ENCODE measurements at regions not wholly inside any gene's neighbourhood (a gene's known extent, or its start where the extent isn't known, plus 50 kb on each side); places are given as distances from the start of the nearest gene placed in this dataset.
A peak's percentile ranks its signal among the peaks of the same experiment; 100 is the strongest.
"Not testable (repeated sequence)": the region's sequence is repeated elsewhere in the genome, so short reads cannot be mapped to it uniquely, and the experiment has no call there.

DNA sequence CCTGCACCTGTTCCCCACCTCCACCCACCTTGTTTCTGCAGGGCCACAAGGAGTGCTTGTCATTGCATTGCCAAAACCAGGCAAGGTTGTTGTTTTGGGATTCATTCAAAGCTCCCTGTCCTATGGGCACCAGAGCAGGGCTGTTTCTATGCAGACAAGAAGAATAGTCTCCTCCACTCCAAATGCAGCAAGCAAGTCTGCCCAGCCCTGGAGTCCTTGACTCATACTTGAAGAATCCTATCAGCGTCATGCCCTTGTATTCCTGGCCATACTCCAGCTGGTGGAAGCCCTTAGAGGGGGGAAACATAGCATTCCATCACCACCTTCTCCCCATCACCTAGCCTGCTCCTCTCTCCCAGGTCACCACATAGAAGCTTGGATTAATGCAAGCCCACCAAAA is 145.3 kb upstream of the ECI2 start:
- DNase-seq (ENCODE audit: low spot score) (no peak), ATAC-seq (no peak)

DNA sequence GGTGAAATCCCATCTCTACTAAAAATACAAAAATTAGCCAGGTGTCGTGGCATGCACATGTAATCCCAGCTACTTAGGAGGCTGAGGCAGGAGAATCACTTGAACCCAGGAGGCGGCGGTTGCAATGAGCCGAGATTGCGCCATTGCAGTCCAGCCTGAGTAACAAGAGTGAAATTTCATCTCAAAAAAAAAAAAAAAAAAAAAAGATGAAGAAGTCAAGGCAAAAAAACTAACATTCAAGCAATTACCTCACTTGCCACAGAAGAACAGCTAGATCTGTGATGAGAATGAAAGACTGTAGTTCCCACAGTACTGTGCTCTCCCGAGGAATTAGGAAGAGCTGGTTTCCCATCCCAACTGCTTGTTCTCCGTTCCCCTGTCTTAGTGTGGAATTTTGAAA is 144.7 kb upstream of the ECI2 start:
- ATAC-seq, result no peak

DNA sequence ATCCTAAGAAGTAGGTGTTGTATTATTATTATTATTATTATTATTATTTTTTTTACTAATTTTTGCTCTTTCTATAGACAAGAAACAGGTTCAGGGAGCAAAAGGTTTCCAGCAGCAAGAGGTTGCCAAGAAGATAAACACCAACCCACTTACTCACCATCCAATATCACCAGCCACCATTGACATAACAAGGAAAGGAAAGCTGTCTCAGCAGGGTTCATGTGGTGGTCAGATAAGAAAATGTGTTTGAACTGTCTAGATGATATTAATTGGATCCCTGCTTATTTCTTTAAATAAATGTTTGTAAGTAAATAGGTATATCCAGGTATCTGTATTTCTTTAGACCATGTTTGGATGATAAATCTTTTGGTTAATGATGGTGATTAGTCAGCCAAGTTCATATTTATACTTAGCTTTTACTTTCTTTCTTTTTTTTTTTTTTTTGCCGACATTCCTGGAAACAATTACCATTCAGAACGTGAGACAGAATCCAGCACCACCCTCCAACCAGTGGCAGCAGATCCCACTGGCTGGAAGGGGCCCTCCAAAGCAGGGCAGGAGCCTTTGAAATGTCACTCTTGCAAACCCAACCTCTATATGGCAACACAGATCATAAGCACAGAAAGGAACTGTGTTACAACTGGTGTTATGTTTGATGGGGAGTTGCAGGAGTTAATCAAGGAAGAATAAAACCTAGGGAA is 139.2 kb upstream of the ECI2 start:
- DNase-seq (ENCODE audit: low spot score), result no peak

More for the DNA sequence above, 144.7 kb upstream of the ECI2 start:
- DNase-seq (ENCODE audit: low spot score), result no peak

DNA sequence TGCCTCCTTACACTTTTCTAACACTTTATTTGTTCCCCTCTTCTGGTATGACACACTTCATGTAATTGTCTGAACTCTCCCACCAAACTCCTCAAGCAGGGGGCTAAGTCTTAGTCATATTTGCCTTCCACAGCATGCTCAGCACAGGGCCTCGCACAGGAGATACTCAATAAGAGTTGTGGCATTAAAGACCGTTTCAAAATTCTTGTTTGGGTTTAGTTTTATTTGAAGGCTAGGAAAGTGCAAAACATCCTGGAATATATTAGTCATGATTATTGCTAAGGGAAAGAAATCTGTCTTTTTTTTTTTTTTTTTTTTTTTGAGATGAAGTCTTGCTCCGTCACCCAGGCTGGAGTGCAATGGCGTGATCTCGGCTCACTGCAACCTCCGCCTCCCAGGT is 137.6 kb upstream of the ECI2 start:
- no peak for DNase-seq (ENCODE audit: low spot score)
- ATAC-seq, result no peak

More for the DNA sequence above, 139.2 kb upstream of the ECI2 start:
- no peak for ATAC-seq

DNA sequence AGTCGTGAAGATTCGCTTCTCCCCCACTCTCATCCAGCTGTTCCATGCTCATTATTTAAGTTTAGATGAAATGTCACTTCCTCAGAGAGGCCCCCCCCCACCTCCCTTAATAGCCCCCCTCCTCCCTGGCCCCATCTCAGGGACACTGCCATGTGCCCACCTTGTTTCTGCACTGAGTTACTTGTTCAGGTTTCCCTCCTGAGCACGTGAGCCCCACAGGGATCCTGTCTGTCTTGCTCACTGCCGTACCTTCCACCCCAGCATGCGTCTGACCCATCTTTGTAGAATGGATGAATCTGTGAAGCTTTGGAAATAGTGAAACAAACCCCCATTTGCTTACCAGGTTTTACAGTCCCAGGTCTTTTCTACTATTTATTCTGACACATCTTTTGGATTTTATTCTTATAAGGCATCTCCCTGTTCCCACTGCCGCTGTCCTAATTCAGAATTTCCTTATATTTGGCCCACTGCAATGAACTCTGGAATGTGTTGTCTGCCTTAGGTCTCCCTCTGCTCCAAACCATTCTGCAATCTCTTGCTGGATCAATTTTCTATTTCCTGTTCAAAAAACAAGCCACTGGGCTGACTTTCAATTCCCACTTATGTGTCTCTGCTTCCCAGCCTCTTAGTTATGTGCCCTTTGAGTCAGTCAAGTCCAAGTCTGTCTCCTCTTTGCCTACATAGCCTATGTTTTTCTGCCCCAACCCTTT is 136.5 kb upstream of the ECI2 start:
- DNase-seq (ENCODE audit: low spot score), result no peak
- ATAC-seq, result no peak

DNA sequence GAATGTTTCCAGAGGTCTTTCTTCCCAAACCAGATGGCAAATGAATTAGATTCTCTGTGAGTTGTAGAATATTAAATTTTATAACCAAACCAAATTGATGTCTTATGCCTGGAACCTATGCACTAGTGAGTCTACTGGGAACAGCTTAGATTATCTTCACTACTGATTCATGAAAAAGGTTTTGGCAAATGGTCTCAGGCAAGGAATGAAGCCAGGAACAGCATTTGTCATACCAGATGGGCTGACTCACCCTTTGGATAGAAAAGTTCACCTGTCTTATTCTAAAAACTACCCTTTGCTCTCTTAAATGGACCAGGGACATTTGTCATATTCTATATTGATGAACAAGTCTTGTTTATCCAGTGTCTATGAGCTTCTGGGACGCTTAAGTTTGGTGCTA is 135.4 kb upstream of the ECI2 start:
- no peak for ATAC-seq

DNA sequence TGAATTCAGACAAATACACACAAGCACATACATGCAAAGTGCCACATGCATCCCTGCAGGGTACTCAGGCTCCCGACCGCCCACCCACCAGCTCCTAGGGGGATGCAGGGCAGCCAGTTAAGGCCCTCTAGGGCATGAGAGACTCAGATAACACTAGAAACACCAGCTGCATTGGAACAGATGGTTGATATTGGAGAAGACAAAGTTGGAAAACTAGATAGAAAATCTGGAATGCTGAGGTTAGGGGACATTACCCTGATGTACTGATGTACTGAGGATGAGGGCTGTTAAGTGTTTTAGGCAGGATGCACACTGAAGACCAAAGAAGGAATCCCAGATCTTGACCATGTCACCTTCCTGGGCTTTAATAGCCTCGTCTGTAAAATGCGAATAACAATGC is 134.6 kb upstream of the ECI2 start:
- ATAC-seq (no peak), DNase-seq (ENCODE audit: low spot score) (no peak)

More for the DNA sequence above, 135.4 kb upstream of the ECI2 start:
- DNase-seq (ENCODE audit: low spot score), result no peak

DNA sequence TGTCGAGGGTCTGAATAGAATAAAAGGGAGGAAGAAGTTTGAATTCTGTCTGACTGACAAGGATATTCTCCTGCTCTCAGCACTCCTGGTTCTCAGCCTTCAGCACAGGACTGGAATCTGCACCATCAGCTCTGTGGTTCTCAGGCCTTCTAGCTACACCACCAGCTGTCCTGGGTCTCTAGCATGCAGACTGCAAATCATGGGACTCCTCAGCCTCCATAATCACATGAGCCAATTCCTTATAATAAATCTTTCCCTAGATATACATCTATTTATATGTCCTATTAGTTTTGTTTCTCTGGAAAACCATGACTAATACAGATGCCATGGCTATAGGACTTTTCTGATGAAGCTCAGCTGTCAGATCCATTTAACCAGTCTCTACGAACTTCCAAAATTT is 132.8 kb upstream of the ECI2 start:
- no peak for ATAC-seq

DNA sequence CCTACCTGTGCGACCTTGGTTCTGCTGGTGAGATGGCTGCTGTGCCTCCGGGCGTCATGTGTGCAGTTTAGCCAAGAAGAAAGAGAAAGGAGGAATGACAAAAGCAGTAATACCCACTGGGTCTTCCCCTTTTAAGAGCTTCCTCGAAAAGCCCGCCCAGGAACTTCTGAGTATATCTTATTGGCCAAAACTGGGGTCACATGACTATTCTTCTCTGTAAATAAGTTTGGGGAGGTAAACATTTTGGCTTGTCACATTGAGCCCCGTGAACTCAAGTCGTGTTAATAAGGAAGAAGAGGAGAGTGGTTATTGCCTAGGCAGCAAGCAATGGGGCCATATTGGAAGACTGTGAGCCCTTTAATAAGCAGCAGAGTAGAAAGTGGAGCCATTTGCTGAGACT is 130.4 kb upstream of the ECI2 start:
- ATAC-seq (no peak), DNase-seq (ENCODE audit: low spot score) (no peak)

More for the DNA sequence above, 132.8 kb upstream of the ECI2 start:
- DNase-seq (ENCODE audit: low spot score), result no peak

DNA sequence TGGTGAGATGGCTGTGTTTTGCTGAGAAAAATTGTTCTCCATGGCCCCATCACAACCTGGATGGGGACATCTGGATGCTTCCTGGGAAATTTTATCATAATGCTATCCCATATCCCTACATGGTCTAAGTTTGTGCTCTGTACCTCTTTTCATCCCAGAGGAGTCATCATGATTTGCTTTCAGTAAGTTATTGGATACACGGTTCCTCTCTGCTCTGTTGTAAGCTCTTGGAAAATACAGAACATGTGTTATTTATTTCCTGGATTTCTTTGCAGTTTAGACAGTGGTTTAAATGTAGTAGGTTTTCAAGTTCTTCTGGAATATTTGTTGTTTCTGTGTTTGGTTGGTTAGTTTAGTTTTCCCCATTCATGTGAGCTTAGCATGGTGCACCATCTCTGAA is 129.2 kb upstream of the ECI2 start:
- ATAC-seq, result no peak
- no peak for DNase-seq (ENCODE audit: low spot score)

DNA sequence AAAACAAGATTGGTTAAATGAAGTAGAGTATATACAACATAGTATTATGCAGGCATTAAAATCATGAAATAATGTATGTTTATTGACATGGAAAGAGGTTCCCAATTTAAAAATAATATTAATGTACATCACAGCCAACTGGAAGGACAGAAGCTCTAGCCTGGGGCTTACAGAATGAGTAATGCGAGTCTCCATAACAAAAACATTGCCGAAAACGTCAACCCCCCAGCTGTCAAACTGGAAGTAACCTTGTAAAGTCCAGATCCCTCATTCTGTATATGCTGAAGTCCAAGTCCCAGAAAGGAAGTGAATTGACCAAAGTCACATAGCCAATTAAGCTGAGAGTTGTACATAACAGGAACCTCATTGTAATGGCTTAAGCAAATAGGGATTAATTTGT is 128.7 kb upstream of the ECI2 start:
- DNase-seq (ENCODE audit: low spot score) (no peak), ATAC-seq (no peak)

DNA sequence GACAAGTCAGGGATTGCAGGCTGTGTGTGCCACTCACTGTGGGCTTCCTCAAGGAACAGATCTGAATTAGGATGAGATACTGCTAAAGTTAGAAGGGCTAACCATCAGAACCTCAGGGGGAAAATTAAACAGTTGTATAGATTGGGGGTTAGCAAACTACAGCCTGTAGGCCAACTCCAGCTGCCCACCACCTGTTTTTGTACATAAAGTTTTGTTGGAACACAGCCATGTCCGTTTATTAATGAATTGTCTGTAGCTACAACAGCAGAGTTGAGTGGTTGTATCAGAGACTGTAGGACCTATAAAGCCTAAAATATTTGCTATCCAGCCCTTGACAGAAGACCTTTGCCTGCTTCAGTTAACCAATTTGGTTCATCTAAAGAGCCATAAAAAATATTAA is 127.2 kb upstream of the ECI2 start:
- ATAC-seq (no peak), DNase-seq (ENCODE audit: low spot score) (no peak)

DNA sequence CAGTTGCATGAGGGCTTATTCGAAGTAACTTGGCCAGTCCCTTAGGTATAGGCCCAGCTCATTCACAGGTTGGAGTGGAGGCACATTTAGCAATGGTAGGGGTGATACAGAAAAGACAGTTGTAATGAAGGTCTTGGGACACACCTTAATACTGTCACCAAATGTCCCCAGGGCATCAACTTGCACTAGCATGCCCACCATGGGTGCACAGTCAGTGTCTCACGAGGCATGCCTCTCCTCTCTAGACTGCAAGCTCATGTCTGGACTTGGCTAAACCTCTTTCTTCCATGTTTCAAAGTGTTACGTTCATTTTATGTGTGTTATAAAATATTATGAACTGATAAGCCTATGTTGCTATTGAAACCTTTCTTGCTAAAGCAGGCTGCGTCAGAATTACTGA is 124.0 kb upstream of the ECI2 start:
- no peak for ATAC-seq
- no peak for DNase-seq (ENCODE audit: low spot score)

DNA sequence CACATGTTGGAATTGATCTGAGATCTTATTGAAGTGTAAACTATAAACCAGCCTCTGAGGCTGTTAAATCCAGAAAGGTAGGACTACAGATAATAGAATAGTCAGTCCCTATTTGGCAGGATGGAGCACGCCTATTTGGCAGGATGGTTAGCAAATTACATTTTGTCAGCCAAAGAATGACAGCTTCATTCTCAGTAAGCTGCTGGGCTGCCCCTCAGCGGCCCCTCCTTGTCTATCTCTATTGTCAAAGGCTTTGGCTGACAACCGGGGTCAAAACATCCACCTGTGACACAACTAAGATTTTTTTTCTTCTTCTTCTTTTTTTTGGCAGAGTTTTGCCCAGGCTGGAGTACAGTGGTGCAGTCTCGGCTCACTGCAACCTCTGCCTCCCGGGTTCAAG is 123.4 kb upstream of the ECI2 start:
- no peak for ATAC-seq
- no peak for DNase-seq (ENCODE audit: low spot score)

DNA sequence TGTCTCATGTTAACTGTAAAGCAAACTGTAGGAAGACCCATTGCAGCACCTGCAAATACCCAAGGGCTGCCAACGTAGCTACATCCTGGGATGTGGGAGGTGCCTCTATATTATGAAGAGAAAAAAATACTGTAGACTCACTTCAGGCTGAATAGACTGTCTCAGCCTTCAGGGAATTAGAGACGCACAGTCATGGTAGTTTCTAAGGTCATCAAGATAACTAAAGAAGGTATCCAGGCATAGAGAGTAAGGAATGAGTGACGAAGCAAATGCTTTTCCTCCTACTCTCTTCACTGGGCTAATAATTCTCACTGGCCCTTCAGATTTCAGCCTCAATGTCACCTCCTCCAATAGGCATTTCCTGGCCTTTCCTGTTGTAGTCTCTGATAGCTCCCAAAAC is 121.6 kb upstream of the ECI2 start:
- no peak for ATAC-seq

DNA sequence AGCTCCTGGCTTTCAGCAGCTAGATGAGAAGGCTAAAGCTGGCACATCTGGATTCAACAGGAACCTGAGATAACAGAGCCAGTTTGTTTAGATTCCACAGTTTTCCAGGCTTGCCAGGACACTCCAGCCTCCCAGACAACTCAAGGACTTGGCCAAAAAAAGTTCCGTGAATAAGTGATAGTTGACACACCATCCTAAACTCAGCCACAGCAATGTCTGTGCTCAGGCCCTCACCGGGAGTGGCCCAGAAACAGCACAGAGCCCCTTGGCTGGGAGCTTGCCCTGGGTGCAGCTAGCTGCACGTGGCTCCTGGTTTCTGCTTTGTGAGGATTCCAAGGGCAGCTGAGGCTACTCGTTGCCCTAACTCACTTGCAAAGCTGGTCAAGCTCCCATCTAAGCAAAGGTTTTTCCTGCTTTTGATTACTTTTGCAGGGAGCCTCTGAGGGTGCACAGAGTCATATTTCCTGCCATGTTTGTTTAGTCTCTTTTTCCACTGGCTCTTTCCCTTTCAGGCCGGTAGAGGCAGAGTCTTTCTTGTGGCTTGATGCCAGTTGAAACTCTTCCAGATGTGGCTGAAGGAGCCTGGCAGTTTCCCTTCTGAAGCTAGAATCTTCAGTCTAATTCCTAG is 118.3 kb upstream of the ECI2 start:
- no peak for DNase-seq (ENCODE audit: low spot score)
- ATAC-seq, result peak; percentile 40

More for the DNA sequence above, 121.6 kb upstream of the ECI2 start:
- no peak for DNase-seq (ENCODE audit: low spot score)

DNA sequence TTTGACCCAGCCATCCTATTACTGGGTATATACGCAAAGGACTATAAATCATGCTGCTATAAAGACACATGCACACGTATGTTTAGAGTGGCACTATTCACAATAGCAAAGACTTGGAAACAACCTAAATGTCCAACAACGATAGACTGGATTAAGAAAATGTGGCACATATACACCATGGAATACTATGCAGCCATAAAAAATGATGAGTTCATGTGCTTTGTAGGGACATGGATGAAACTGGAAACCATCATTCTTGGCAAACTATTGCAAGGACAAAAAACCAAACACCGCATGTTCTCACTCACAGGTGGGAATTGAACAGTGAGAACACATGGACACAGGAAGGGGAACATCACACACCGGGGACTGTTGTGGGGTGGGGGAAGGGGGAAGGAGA is 117.1 kb upstream of the ECI2 start:
- ATAC-seq; DNase-seq (ENCODE audit: low spot score): not testable (repeated sequence)

DNA sequence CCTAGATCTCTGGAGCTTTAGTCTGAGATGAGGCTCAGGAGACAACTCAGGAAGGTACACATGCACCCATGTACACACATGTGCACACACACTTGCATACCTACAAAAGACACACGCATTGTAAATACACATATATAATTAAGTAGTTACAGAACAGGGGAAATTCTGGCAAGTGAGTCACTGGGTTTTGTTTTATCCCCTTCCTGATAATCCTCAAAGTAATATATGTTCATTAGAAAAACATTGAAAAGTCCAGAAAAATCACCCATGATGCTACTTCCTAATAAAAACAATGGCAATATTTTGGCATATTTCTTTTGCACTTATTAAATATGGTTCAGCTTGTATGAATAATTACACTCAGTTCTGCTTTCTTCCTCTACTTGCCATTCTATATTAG is 115.3 kb upstream of the ECI2 start:
- DNase-seq (ENCODE audit: low spot score) (no peak), ATAC-seq (no peak)

DNA sequence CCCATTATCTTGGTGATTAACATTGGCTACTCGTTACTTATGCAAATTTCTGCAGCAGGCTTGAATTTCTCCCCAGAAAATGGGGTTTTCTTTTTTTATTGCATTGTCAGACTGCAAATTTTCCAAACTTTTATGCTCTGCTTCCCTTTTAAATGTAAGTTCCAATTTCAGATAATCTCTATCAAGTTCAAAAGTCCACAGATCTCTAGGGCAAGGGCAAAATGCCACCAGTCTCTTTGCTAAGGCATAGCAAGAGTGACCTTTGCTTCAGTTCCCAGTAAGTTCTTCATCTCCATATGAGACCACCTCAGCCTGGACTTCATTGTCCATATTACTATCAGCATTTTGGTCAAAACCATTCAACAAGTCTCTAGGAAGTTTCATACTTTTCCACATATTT is 108.5 kb upstream of the ECI2 start:
- not testable (repeated sequence) for DNase-seq (ENCODE audit: low spot score); ATAC-seq

DNA sequence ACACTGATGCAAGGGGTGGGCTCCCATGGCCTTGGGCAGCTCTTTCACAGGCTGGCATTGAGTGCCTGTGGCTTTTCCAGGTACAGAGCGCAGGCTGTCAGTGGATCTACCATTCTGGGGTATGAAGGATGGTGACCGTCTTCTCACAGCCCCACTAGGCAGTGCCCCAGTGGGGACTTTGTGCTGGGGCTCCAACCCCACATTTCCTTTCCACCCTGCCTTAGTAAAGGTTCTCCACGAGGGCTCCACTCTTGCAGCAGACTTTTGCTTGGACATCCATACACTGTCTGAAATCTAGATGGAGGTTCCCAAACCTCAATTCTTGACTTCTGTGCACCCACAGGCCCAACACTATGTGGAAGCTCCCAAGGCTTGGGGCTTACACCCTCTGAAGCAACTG is 107.9 kb upstream of the ECI2 start:
- DNase-seq (ENCODE audit: low spot score), result no peak
- ATAC-seq, result no peak

DNA sequence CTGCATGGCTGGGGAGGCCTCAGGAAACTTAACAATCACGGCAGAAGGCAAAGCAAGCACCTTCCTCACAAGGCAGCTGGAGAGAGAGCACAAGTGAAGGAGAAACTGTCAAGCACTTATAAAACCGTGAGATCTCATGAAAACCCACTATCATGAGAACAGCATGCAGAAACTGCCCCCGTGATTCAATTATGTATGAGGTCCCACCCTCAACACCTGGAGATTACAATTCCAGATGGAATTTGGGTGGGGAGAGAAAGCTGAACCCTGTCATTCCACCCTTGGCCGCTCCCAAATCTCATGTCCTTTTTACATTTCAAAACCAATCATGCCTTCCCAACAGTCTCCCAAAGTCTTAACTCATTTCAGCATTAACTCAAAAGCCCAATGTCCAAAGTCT is 107.2 kb upstream of the ECI2 start:
- ATAC-seq (no peak), DNase-seq (ENCODE audit: low spot score) (no peak)

DNA sequence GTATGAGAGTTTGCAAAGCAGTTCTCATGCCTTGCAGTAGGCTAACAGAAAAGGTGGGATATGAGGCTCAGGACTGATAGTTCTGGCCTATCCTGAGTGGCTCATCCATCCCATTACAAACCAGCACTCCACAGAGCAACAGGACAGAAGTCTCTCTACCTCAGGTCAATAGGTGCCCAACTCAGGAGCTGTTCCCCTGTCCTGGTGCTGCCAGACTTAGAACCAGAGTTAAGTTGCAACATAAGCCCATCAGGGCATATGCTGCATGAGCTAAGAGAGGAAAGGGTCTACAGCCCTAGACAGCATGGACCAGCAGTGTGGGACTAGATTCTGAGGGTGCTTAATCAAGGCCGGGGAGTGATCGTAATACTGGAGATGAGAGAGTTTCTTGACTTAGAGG is 104.8 kb upstream of the ECI2 start:
- no peak for DNase-seq (ENCODE audit: low spot score)
- ATAC-seq, result no peak
